Smooth muscle cell (in vitro differentiated cells): ENCODE measurements at regions not wholly inside any gene's neighbourhood (a gene's known extent, or its start where the extent isn't known, plus 50 kb on each side); places are given as distances from the start of the nearest gene placed in this dataset.

ENCODE experiments used
- DNase-seq: peaks from one replicate; lab custom pipeline; 2025; ENCODE audit not compliant: unreplicated experiment; lab: John Stamatoyannopoulos, UW
- H2AFZ ChIP-seq: fragments of 200-600 bp; sonication (generic); 2 replicates; pipeline ENCODE4 v1.6.0; 2016; ENCODE audit warnings: antibody characterized with exemption, low read depth, mild to moderate bottlenecking
- H3F3A ChIP-seq: fragments of 200-600 bp; sonication (generic); 2 replicates; pipeline ENCODE4 v1.6.0; 2017; ENCODE audit warnings: antibody characterized with exemption, low read depth
- H3K27ac ChIP-seq: fragments of 200-600 bp; sonication (generic); 2 replicates; pipeline ENCODE4 v1.5.1; 2016; ENCODE audit warnings: low read depth, mild to moderate bottlenecking
- H3K27me3 ChIP-seq: fragments of 200-600 bp; sonication (generic); 2 replicates; pipeline ENCODE4 v1.6.1; 2016; ENCODE audit warnings: low read depth, mild to moderate bottlenecking
- H3K36me3 ChIP-seq: fragments of 200-600 bp; sonication (generic); 2 replicates; pipeline ENCODE4 v1.5.1; 2016; ENCODE audit warnings: low read depth
- H3K4me1 ChIP-seq: fragments of 200-600 bp; sonication (generic); 2 replicates; pipeline ENCODE4 v1.5.1; 2016; ENCODE audit warnings: low read depth
- H3K4me2 ChIP-seq: fragments of 200-600 bp; sonication (generic); 2 replicates; pipeline ENCODE4 v1.6.0; 2016; ENCODE audit warnings: mild to moderate bottlenecking
- H3K4me3 ChIP-seq: fragments of 200-600 bp; sonication (generic); 2 replicates; pipeline ENCODE4 v1.5.1; 2016; ENCODE audit warnings: mild to moderate bottlenecking
- H3K79me2 ChIP-seq: fragments of 200-600 bp; sonication (generic); 2 replicates; pipeline ENCODE4 v1.6.0; 2016; ENCODE audit warnings: low read depth, mild to moderate bottlenecking
- H3K9ac ChIP-seq: fragments of 200-600 bp; sonication (generic); 2 replicates; pipeline ENCODE4 v1.6.0; 2016; ENCODE audit warnings: low read depth
- H3K9me3 ChIP-seq: fragments of 200-600 bp; sonication (generic); replicated peaks from 2 replicates; pipeline ENCODE4 v1.5.1; 2016; ENCODE audit warnings: low read depth
- H4K20me1 ChIP-seq: fragments of 200-600 bp; sonication (generic); 2 replicates; pipeline ENCODE4 v1.6.0; 2016; ENCODE audit warnings: low read depth
- WGBS: methylation state at CpG from one replicate; pipeline ENCODE4 v1.1.7; 2016; ENCODE audit warnings: low lambda C conversion rate; 5-methylcytosine and 5-hydroxymethylcytosine counted together
- TF ChIP-seq, protein P1 (sequence below): fragments of 200-600 bp; sonication (generic); IDR thresholded peaks from 2 replicates; pipeline ENCODE4 v1.5.1; 2017; ENCODE audit warnings: borderline replicate concordance, mild to moderate bottlenecking, antibody characterized with exemption; ENCODE audit not compliant: insufficient read depth, poor library complexity, severe bottlenecking

DNA sequence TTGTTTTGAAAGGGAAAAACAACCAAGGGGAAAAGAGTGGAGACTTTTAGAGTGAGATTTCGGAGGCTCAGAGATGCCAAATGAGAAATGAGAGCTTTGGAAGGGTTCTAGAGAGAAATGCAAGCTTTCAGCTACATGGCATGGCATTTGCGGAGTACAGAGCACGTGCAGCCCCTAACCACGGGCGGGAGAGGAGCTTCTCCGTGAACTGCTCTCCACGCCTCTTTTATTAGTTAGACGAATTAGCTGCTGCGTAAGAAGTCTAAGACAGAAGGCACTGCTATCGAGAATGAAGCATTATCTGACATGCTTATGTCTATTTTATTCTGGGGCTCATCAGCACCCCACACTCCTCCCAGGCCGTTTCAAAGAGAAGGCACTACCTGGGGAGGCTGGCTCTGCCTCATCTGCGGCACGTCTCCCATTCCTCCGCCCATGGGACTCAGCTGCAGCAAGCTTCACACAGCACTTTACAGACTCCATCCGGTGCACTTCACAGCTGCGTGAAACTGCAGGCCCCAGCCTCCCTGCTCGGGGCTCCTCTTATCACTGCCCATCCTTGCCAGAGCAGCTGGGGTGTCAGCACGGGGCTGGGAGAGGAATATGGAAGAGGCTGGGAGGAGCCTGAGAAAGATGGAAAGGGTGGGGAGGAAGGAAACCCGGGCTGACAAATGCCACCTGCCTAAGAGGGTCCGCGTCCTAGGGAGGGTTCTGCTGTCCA, 207.3 kb upstream of the APCDD1 start:
- no peak overlapping the region for H2AFZ ChIP-seq
- TF ChIP-seq, protein P1, sequence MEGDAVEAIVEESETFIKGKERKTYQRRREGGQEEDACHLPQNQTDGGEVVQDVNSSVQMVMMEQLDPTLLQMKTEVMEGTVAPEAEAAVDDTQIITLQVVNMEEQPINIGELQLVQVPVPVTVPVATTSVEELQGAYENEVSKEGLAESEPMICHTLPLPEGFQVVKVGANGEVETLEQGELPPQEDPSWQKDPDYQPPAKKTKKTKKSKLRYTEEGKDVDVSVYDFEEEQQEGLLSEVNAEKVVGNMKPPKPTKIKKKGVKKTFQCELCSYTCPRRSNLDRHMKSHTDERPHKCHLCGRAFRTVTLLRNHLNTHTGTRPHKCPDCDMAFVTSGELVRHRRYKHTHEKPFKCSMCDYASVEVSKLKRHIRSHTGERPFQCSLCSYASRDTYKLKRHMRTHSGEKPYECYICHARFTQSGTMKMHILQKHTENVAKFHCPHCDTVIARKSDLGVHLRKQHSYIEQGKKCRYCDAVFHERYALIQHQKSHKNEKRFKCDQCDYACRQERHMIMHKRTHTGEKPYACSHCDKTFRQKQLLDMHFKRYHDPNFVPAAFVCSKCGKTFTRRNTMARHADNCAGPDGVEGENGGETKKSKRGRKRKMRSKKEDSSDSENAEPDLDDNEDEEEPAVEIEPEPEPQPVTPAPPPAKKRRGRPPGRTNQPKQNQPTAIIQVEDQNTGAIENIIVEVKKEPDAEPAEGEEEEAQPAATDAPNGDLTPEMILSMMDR = no peak

DNA sequence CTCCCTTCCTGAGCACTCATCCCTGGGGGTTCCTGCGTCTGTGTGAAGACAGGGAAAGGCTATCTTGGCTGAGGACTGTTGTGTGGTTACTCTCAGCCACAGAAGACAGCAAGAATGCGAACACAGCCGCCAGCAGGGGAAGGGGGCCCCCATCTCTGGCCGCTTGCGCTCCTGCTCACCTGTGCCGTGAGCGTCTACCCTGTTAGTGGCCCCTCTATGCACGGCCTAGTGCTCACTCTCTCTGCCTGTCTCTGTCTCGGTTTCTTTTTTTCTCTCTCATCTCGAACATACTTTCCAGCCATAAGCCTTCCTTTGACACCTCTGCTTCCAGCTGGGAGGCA, 206.7 kb upstream of the APCDD1 start:
- Histone ChIP-seq H3K9me3 (no peaks in the 10 kb centered on the region), H3K79me2 (no peaks in the 10 kb centered on the region), H3K9ac (no peak overlapping the region), H3K4me2 (no peak overlapping the region), H3K36me3 (no peaks in the 10 kb centered on the region), H4K20me1 (no peaks in the 10 kb centered on the region), H3K4me1 (no peaks in the 10 kb centered on the region), H3K4me3 (no peak overlapping the region), H3K27me3 (no peaks in the 10 kb centered on the region), H2AFZ (no peak overlapping the region), H3F3A (no peaks in the 10 kb centered on the region), H3K27ac (no peak overlapping the region)
- no peak for DNase-seq
- WGBS = 79% methylated on average over 10 of the region's 10 CpGs
- TF ChIP-seq, protein P1 = no peak

More for the DNA sequence above, 207.3 kb upstream of the APCDD1 start:
- WGBS = 63% methylated on average over 20 of the region's 21 CpGs
- H3K79me2 ChIP-seq = no peaks in the 10 kb centered on the region
- H3K9ac ChIP-seq = no peak overlapping the region
- no peak overlapping the region for H3K4me2 ChIP-seq
- no peaks in the 10 kb centered on the region for H3K9me3 ChIP-seq
- H4K20me1 ChIP-seq = no peaks in the 10 kb centered on the region
- no peaks in the 10 kb centered on the region for H3K4me1 ChIP-seq
- no peaks in the 10 kb centered on the region for H3K27me3 ChIP-seq
- H3K27ac ChIP-seq = no peak overlapping the region
- no peak overlapping the region for H3K4me3 ChIP-seq
- no peak for DNase-seq
- no peaks in the 10 kb centered on the region for H3K36me3 ChIP-seq
- H3F3A ChIP-seq = no peaks in the 10 kb centered on the region

DNA sequence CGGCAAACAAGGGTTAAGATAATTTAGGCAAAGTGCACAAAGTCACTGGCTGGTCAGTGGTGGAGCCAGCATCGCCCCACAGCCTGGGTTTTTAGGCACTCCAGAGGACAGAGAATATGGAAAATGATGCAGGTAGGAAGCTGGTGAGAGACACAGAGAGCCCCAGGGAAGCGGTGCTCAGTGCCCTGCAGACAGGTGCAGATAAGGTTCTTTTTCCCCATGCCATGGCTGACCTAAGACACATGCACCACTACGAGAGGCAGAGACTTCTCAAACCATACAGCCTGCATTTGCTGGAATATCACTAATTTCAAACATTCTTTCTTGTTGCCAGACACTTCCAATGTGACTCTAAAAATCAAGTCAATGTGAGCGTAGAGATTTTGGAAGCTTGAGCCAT, 205.7 kb upstream of the APCDD1 start:
- TF ChIP-seq, protein P1 = no peak
- H3K4me3 ChIP-seq = no peak overlapping the region
- no peaks in the 10 kb centered on the region for H3F3A ChIP-seq
- H3K27me3 ChIP-seq = no peaks in the 10 kb centered on the region
- no peaks in the 10 kb centered on the region for H3K9me3 ChIP-seq
- H4K20me1 ChIP-seq = no peaks in the 10 kb centered on the region
- no peak overlapping the region for H2AFZ ChIP-seq
- no peak overlapping the region for H3K4me2 ChIP-seq
- H3K4me1 ChIP-seq = no peaks in the 10 kb centered on the region
- WGBS = 95% methylated on average over 5 of the region's 5 CpGs
- no peak for DNase-seq
- H3K79me2 ChIP-seq = no peaks in the 10 kb centered on the region
- no peak overlapping the region for H3K9ac ChIP-seq
- H3K27ac ChIP-seq = no peak overlapping the region
- H3K36me3 ChIP-seq = no peaks in the 10 kb centered on the region

DNA sequence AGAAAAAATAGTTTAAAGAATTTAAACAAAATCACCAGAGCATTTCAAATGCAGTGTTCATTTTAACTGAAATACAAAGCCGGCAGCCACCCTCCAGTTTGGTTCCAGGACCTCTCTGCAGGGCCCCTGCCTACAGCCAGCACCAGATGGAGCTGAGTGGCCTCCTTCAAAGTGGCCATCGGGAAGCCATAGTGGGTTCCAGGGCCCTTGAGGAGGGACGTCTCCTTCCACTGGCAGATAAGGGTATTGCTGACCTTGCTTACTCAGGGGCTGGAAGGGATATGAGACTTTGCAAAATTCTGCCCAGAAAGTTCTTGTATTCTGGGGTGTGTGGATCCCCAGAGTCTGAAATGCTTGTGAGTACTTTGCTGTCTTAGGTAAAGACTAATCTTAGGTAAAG, 205.2 kb upstream of the APCDD1 start:
- H3K79me2 ChIP-seq = no peaks in the 10 kb centered on the region
- TF ChIP-seq, protein P1 = no peak
- DNase-seq = no peak
- no peaks in the 10 kb centered on the region for H3K36me3 ChIP-seq
- no peaks in the 10 kb centered on the region for H3K27me3 ChIP-seq
- no peak overlapping the region for H2AFZ ChIP-seq
- no peak overlapping the region for H3K4me3 ChIP-seq
- 80% methylated on average over 3 of the region's 3 CpGs for WGBS
- H3K4me2 ChIP-seq = no peak overlapping the region
- H3K4me1 ChIP-seq = no peaks in the 10 kb centered on the region
- H4K20me1 ChIP-seq = no peaks in the 10 kb centered on the region
- H3K9me3 ChIP-seq = no peaks in the 10 kb centered on the region
- H3F3A ChIP-seq = no peaks in the 10 kb centered on the region
- no peak overlapping the region for H3K27ac ChIP-seq
- no peak overlapping the region for H3K9ac ChIP-seq
